ENCODE measurements at regions not wholly inside any gene's neighbourhood (a gene's known extent, or its start where the extent isn't known, plus 50 kb on each side); places are given as distances from the start of the nearest gene placed in this dataset.

DNA sequence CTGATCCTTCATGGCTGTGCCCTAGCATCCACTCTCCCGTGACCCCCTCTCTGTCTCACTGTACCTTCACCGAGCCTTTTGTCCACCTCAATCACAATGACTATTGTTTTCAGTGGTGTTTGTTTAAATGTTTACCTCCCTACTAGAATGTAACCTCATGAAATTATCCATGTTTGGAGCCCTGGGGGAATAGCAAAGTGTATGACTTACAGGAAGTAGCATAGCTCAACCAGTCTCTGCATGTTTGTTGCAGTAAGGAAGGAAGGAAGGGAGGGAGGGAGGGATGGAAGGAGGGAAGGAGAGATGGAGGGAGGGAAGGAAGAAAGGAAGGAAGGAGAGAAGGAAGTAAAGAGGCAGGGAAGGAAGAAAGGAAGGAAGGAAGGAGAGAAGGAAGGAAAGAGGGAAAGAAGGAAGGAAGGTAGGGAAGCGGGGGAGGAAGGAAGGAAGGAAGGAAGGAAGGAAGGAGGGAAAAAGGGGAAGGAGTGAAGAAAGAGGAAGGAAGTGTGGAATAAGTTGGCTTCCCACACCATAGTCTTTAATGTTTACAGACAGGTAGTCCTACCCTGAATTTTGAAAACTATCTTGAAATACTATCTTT, 421.4 kb downstream of the COG6 start:
- no peak overlapping the region for H3K27ac ChIP-seq
- TF ChIP-seq, protein P1, sequence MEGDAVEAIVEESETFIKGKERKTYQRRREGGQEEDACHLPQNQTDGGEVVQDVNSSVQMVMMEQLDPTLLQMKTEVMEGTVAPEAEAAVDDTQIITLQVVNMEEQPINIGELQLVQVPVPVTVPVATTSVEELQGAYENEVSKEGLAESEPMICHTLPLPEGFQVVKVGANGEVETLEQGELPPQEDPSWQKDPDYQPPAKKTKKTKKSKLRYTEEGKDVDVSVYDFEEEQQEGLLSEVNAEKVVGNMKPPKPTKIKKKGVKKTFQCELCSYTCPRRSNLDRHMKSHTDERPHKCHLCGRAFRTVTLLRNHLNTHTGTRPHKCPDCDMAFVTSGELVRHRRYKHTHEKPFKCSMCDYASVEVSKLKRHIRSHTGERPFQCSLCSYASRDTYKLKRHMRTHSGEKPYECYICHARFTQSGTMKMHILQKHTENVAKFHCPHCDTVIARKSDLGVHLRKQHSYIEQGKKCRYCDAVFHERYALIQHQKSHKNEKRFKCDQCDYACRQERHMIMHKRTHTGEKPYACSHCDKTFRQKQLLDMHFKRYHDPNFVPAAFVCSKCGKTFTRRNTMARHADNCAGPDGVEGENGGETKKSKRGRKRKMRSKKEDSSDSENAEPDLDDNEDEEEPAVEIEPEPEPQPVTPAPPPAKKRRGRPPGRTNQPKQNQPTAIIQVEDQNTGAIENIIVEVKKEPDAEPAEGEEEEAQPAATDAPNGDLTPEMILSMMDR (conservative IDR thresholded peaks at IDR 0.05), result no peak
- no peak for TF ChIP-seq ZFX (IDR thresholded peaks at IDR 0.05)

DNA sequence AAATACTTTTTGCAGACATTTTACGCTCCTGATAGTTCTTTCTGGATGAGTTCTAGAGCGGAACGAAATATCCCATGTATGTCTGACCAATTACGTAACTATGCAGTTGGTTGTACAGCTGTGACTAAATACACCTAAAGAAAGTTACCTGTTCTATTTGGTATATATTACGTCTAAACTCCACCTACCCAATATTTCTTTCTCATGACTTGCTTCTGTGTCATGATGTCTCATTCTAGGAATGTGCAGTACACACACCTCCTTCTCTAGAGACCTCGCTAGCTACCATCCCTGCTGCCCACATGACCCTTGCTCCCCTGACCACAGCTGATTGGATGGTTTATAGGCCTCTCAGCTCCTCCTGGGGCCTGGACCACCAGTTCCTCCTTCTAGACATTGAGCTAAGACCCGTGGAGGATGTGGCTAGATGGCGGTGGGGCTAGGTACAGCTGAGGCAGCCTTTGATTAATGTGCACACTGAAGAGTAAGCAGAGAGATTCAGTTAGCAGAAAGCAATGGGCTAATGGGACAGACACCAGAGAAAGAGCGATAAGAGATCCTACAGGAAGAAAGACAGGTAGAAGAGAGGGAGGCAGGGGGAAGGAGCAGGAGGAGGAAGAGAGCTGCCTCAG, 422.1 kb downstream of the COG6 start:
- no peak overlapping the region for H3K27ac ChIP-seq
- TF ChIP-seq ZFX (IDR thresholded peaks at IDR 0.05), result no peak
- TF ChIP-seq, protein P1 (conservative IDR thresholded peaks at IDR 0.05), result no peak

DNA sequence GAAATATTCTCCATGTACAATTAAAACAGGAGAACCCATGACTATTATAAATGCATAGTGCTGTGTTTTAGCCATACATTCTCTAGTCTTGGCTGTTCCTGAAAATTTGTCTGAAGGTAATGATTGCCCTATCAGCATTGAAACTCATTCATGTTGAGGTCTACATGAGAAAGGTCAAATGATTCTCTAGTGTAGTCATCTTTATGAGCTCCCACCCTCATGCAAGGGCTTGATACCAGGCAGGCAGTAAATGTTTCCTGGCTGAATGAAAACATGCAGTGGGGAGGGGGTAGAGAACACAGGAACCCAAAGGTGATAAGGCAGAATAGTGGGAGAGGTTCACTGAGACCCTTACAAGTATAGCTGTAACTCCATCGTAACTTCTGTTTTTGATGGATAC, 424.3 kb downstream of the COG6 start:
- no peak for TF ChIP-seq ZFX (IDR thresholded peaks at IDR 0.05)
- TF ChIP-seq, protein P1 (conservative IDR thresholded peaks at IDR 0.05), result no peak
- H3K27ac ChIP-seq, result no peak overlapping the region

DNA sequence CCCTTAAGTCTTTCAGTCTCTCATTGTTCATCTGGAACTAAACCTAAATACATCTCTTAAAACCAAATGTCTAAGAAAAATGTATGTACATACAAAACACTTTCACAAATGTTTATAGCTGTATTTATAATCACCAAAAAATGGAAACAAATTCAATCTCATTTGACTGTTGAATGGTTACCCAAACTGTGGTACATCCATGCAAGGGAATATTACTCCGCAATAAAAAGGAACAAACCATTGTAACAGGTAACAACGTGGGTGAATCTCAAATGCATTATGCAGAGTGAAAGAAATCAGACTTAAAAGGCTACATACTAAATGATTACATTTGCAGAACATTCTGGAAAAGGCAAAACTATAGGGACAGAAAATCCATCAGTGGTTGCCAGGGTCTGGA, 425.2 kb downstream of the COG6 start:
- TF ChIP-seq, protein P1 (conservative IDR thresholded peaks at IDR 0.05), result no peak
- no peak for TF ChIP-seq ZFX (IDR thresholded peaks at IDR 0.05)
- no peak overlapping the region for H3K27ac ChIP-seq

DNA sequence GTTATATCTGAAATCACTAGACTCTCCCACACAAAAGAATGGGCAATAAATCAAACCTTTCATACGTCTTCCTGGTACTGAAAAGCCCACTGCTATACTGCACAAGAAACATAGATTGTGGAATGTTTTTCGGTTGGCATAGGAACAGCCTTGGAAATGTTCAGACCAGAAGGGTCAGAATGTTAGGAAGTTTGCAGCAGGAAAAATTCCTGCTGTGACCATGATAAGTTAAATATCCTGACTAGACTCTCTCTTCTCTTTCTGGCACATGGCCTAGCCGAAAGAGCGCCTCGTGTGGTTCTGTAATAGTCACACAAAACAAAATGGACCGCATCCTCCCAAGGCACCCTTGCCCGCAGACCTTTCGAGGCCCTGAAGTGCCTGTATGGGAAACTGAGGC, 427.2 kb downstream of the COG6 start:
- no peak overlapping the region for H3K27ac ChIP-seq
- no peak for TF ChIP-seq ZFX (IDR thresholded peaks at IDR 0.05)
- TF ChIP-seq, protein P1 (conservative IDR thresholded peaks at IDR 0.05), result no peak; the same call in 1 of the 2 replicates

DNA sequence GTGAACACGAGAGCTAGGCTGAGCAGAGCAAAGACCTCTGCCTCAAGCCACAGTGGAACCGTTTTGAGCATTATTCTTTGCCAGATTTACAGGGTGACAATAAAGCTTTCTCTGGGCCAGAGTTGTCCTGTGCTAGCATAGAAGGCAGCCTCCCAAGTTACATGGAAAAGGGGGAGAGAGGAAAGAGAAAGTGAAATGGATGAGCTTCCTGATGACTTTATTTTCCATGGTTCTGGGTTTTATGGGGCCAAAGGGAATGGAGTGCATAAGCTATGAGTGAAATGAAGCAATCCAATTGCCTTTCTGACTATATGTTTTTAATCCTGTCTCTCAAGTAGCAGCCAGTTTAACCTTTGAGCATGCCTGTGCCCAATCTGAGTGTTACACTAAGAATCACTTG, 428.4 kb downstream of the COG6 start:
- H3K27ac ChIP-seq, result no peak overlapping the region
- TF ChIP-seq, protein P1 (conservative IDR thresholded peaks at IDR 0.05), result no peak
- no peak for TF ChIP-seq ZFX (IDR thresholded peaks at IDR 0.05)

DNA sequence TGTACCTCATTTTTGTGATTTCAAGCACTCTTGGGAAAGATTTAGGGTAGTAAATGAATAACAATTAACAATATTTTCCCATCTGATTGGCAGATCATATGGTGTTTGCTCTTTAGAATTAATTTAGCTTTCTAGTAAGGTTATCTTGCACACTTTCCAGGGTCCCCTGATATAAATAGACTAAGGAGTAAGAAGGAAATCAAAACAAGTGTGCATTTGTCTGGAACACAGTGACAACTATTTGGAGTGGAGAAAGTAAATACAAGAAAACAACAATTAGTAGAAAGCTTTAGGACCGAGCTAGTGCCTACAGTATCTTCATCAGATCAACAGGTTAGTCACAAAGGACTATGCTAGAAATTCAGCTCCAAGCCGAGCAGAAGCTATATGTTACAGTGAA, 429.5 kb downstream of the COG6 start:
- no peak for TF ChIP-seq ZFX (IDR thresholded peaks at IDR 0.05)
- TF ChIP-seq, protein P1 (conservative IDR thresholded peaks at IDR 0.05), result no peak
- no peak overlapping the region for H3K27ac ChIP-seq

Data from C4-2B (cell line).